Thoracic aorta (tissue), 2 donors: ENCODE measurements at regions not wholly inside any gene's neighbourhood (a gene's known extent, or its start where the extent isn't known, plus 50 kb on each side); places are given as distances from the start of the nearest gene placed in this dataset.

Source experiments
- ATAC-seq: fragments of 150-250 bp; one replicate; pipeline ENCODE4 v1.8.0; 2017; ENCODE audit warnings: low read depth; ENCODE audit not compliant: insufficient number of reproducible peaks, low FRiP score
- DNase-seq: peaks from one replicate; pipeline ENCODE4 v3.0.0-alpha.2; 2020; ENCODE audit warnings: low spot score
- H3K27ac ChIP-seq, 2 donors: fragments of 200-600 bp; sonication (generic); 1 replicate in 1 of 2; 2 replicates in 1 of 2; pipeline ENCODE4 v1.5.1; 2016; ENCODE audit warnings: mild to moderate bottlenecking in 2 of 2, moderate library complexity in 2 of 2
- H3K27me3 ChIP-seq: fragments of 200-600 bp; sonication (generic); replicated peaks from 2 replicates; pipeline ENCODE4 v1.6.0; 2016; ENCODE audit warnings: mild to moderate bottlenecking; ENCODE audit not compliant: insufficient read depth
- H3K36me3 ChIP-seq: fragments of 200-600 bp; sonication (generic); one replicate; pipeline ENCODE4 v1.5.1; 2016
- H3K4me1 ChIP-seq, 2 donors: fragments of 200-600 bp; sonication (generic); 1 replicate in 1 of 2; 2 replicates in 1 of 2; pipeline versions ENCODE4 v1.5.1 to v1.6.0; 2016; ENCODE audit warnings: low read depth in 2 of 2, mild to moderate bottlenecking in 1 of 2; ENCODE audit not compliant: control insufficient read depth in 1 of 2
- H3K4me3 ChIP-seq: fragments of 200-600 bp; sonication (generic); 2 replicates; pipeline ENCODE4 v1.5.1; 2016; ENCODE audit warnings: mild to moderate bottlenecking
- H3K9me3 ChIP-seq: fragments of 200-600 bp; sonication (generic); 2 replicates; pipeline ENCODE4 v1.5.1; 2016
- TF ChIP-seq, protein P1 (sequence below): fragments of 200-600 bp; sonication (generic); IDR thresholded peaks from one replicate; pipeline ENCODE4 v1.5.1; 2019; ENCODE audit warnings: antibody characterized with exemption

DNA sequence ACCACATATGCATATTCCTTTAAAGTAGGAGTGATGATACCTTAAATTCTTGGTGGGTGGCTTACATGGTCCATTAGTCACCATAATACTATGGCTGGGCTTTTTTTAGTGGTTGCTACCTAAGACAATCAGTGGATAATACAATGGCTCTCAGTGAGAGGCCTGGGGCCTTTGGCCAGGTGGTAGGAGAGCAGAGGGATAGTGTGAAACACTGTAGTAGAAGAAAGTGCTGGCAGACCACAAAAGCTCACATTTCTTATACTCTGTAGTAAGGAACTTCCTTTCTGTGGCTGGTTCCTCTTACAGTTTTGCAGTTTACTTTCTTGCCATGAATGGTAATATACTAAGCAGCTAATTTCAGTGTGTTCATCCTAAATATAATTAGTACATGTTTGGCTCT, 583.5 kb downstream of the XIRP2 start:
- H3K27me3 ChIP-seq = no peaks in the 10 kb centered on the region
- no peaks in the 10 kb centered on the region for H3K36me3 ChIP-seq
- DNase-seq (no peak), ATAC-seq (no peak)
- no peaks in the 10 kb centered on the region for H3K9me3 ChIP-seq
- H3K4me1 ChIP-seq = no peaks in the 10 kb centered on the region
- TF ChIP-seq, protein P1, sequence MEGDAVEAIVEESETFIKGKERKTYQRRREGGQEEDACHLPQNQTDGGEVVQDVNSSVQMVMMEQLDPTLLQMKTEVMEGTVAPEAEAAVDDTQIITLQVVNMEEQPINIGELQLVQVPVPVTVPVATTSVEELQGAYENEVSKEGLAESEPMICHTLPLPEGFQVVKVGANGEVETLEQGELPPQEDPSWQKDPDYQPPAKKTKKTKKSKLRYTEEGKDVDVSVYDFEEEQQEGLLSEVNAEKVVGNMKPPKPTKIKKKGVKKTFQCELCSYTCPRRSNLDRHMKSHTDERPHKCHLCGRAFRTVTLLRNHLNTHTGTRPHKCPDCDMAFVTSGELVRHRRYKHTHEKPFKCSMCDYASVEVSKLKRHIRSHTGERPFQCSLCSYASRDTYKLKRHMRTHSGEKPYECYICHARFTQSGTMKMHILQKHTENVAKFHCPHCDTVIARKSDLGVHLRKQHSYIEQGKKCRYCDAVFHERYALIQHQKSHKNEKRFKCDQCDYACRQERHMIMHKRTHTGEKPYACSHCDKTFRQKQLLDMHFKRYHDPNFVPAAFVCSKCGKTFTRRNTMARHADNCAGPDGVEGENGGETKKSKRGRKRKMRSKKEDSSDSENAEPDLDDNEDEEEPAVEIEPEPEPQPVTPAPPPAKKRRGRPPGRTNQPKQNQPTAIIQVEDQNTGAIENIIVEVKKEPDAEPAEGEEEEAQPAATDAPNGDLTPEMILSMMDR = no peak
- H3K4me3 ChIP-seq = no peak overlapping the region
- H3K27ac ChIP-seq = no peak overlapping the region

DNA sequence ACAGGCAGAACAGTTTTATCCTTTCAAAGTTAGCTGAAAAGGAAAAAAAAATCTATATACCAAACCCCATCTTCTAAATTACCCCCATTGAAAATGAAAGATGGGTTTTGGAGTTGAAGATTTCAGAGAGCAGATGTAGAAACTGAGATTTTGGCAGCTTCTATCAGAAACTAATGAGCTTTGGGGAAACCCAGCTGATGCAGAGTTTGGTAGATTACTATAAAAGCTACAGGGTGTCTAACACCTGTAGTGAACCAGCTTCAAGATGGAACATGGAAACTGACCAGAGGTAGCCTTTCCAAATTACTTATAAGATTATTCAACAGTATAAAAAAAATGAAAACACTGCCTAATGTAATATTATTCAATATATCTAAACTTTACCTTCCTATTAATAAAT, 583.1 kb downstream of the XIRP2 start:
- no peak overlapping the region for H3K27ac ChIP-seq
- H3K4me1 ChIP-seq = no peaks in the 10 kb centered on the region
- ATAC-seq (no peak), DNase-seq (no peak)
- H3K9me3 ChIP-seq = no peaks in the 10 kb centered on the region
- no peaks in the 10 kb centered on the region for H3K36me3 ChIP-seq
- TF ChIP-seq, protein P1 = no peak
- H3K4me3 ChIP-seq = no peak overlapping the region
- no peaks in the 10 kb centered on the region for H3K27me3 ChIP-seq

DNA sequence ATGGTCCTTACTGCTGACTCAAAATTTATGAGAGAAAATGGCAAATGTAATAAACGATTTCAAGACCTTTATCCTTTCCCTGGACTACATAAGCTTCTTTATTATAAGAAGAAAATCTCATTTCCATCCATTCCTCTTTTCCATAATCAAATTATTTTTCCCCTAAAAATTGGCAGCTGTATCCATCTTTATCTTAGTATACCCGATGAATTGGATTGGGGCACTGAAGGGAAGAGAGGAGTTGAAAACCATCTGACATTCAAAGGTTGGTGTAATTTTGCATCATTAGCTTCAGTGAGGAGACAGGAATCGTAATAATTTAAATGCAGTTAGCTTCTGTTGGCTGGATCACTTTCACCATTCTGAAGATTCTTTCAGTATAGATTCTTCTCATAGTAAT, 574.1 kb downstream of the XIRP2 start:
- H3K9me3 ChIP-seq = peaks cover 9% of the 10 kb centered on the region
- TF ChIP-seq, protein P1 = no peak
- no peak for ATAC-seq
- no peaks in the 10 kb centered on the region for H3K27me3 ChIP-seq
- no peaks in the 10 kb centered on the region for H3K36me3 ChIP-seq
- H3K27ac ChIP-seq = no peak overlapping the region
- H3K4me1 ChIP-seq = no peaks in the 10 kb centered on the region
- no peak overlapping the region for H3K4me3 ChIP-seq
- DNase-seq = no peak

DNA sequence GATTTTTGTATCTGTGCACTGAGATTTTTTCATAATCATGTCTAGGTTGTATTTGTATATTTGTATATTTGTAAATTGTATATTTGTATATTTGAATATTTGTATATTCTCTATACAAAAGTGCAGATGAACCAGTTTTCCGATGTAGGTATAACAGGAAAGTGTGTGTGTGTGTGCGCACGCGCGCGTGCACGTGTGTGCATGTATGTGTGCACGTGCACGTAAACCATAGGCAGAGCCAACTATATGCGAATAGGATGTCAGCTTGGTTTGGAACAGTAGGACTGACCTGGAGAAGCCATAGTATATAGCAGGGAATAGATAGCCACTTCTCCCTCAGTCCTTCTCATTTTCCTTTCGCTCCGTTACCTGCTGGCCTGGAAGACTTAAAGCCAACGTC, 565.8 kb downstream of the XIRP2 start:
- ATAC-seq (no peak), DNase-seq (no peak)
- Histone ChIP-seq H3K27ac (no peak overlapping the region), H3K4me1 (no peaks in the 10 kb centered on the region), H3K4me3 (no peak overlapping the region), H3K9me3 (peaks cover 8% of the 10 kb centered on the region), H3K36me3 (no peaks in the 10 kb centered on the region), H3K27me3 (no peaks in the 10 kb centered on the region)
- TF ChIP-seq, protein P1 = no peak

DNA sequence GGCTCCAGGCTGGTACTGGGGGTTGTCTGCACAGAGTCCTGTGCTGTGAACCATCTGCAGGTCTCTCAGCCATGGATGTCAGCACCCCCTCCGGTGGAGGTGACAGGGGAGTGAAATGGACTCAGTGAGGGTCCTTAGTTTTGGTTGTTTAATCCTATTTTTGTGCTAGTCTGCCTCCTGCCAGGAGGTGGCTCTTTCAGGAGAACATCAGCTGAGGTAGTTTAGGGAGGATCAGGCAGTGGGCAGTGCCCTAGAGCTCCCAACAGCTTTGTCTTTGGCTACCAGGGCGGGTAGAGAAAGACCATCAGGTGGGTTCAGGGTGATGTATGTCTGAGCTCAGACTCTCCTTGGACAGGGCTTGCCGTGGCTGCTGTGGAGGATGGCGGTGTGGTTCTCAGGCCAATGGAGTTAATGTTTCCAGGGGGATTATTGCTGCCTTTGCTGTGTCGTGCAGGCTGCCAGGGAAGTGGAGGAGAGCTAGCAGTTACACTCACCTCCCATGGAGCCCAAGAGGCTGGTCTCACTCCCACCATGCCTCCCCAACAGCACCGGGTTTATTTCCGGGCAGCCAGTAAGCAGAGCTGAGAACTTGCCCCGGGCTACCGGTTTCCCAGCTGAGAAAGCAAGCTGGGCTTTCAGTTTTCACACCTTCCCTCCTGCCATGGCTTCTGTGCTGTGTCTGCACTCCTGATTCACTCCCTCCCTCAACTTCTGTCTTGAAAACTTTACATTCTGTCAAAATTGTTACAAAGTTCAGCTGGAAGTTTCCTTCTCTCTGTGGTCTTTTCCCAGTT, 563.4 kb downstream of the XIRP2 start:
- Histone ChIP-seq H3K27ac (no peak overlapping the region), H3K4me3 (no peak overlapping the region), H3K36me3 (no peaks in the 10 kb centered on the region), H3K9me3 (peaks cover 16% of the 10 kb centered on the region), H3K27me3 (no peaks in the 10 kb centered on the region), H3K4me1 (no peaks in the 10 kb centered on the region)
- TF ChIP-seq, protein P1 = no peak
- no peak for ATAC-seq
- DNase-seq = no peak
